ENCODE measurements at regions not wholly inside any gene's neighbourhood (a gene's known extent, or its start where the extent isn't known, plus 50 kb on each side); places are given as distances from the start of the nearest gene placed in this dataset.

- no peak for DNase-seq (ENCODE audit: low read depth in 4 of 4, low spot score in 3 of 4)
Observed at GRCh38 chr2:19810148-19810547, 91.6 kb downstream of the TTC32 start.

GRCh38 chr2:19809206-19809605, 92.6 kb downstream of the TTC32 start:
- DNase-seq (ENCODE audit: low read depth in 4 of 4, low spot score in 3 of 4): no peak

- DNase-seq (ENCODE audit: low read depth in 4 of 4, low spot score in 3 of 4): no peak
Observed at GRCh38 chr2:19807866-19808265, 93.9 kb downstream of the TTC32 start.

- no peak for DNase-seq (ENCODE audit: low read depth in 4 of 4, low spot score in 3 of 4)
Observed at GRCh38 chr2:19807346-19807745, 94.4 kb downstream of the TTC32 start.

- no peak for DNase-seq (ENCODE audit: low read depth in 4 of 4, low spot score in 3 of 4)
Observed at GRCh38 chr2:19806591-19806990, 95.2 kb downstream of the TTC32 start.

- no peak for DNase-seq (ENCODE audit: low read depth in 4 of 4, low spot score in 3 of 4)
Observed at GRCh38 chr2:19806131-19806530, 95.7 kb downstream of the TTC32 start.

- DNase-seq (ENCODE audit: low read depth in 4 of 4, low spot score in 3 of 4): no peak
Observed at GRCh38 chr2:19805266-19805665, 96.5 kb downstream of the TTC32 start.

- no peak for DNase-seq (ENCODE audit: low read depth in 4 of 4, low spot score in 3 of 4)
Observed at GRCh38 chr2:19804639-19805260, 97.0 kb downstream of the TTC32 start.

- DNase-seq (ENCODE audit: low read depth in 4 of 4, low spot score in 3 of 4): no peak
Observed at GRCh38 chr2:19802086-19802841, 99.5 kb downstream of the TTC32 start.

GRCh38 chr2:19801367-19802080, 100.3 kb downstream of the TTC32 start:
- no peak for DNase-seq (ENCODE audit: low read depth in 4 of 4, low spot score in 3 of 4)

- no peak for DNase-seq (ENCODE audit: low read depth in 4 of 4, low spot score in 3 of 4)
Observed at GRCh38 chr2:19800796-19801195, 101.0 kb downstream of the TTC32 start.

- no peak for DNase-seq (ENCODE audit: low read depth in 4 of 4, low spot score in 3 of 4)
Observed at GRCh38 chr2:19799881-19800780, 101.7 kb downstream of the TTC32 start.

GRCh38 chr2:19797871-19798270, 103.9 kb downstream of the TTC32 start:
- no peak for DNase-seq (ENCODE audit: low read depth in 4 of 4, low spot score in 3 of 4)

GRCh38 chr2:19797243-19797810, 104.5 kb downstream of the TTC32 start:
- no peak for DNase-seq (ENCODE audit: low read depth in 4 of 4, low spot score in 3 of 4)

- no peak for DNase-seq (ENCODE audit: low read depth in 4 of 4, low spot score in 3 of 4)
Observed at GRCh38 chr2:19796035-19796695, 105.6 kb downstream of the TTC32 start.

- no peak for DNase-seq (ENCODE audit: low read depth in 4 of 4, low spot score in 3 of 4)
Observed at GRCh38 chr2:19793132-19793750, 108.5 kb downstream of the TTC32 start.

GRCh38 chr2:19790291-19790690, 111.5 kb downstream of the TTC32 start:
- DNase-seq (ENCODE audit: low read depth in 4 of 4, low spot score in 3 of 4): no peak

GRCh38 chr2:19787134-19787533, 114.6 kb downstream of the TTC32 start:
- no peak for DNase-seq (ENCODE audit: low read depth in 4 of 4, low spot score in 3 of 4)

GRCh38 chr2:19786408-19787058, 115.2 kb downstream of the TTC32 start:
- DNase-seq (ENCODE audit: low read depth in 4 of 4, low spot score in 3 of 4): no peak

All from right renal pelvis (tissue), 4 donors.